Osteoblast (primary cell): ENCODE measurements at regions not wholly inside any gene's neighbourhood (a gene's known extent, or its start where the extent isn't known, plus 50 kb on each side); places are given as distances from the start of the nearest gene placed in this dataset.

Source experiments
- DNase-seq: peaks from one replicate; pipeline ENCODE4 v3.0.0; 2011; ENCODE audit warnings: low spot score, mixed read lengths; ENCODE audit not compliant: insufficient read length; ENCODE audit errors: missing footprints
- H2AFZ ChIP-seq: 2 replicates; pipeline ENCODE4 v1.6.0; 2011; ENCODE audit warnings: mild to moderate bottlenecking, low read length
- H3K27ac ChIP-seq: 2 replicates; pipeline ENCODE4 v1.5.1; 2011; ENCODE audit warnings: mild to moderate bottlenecking, low read depth, low read length, moderate library complexity
- H3K27me3 ChIP-seq: 2 replicates; pipeline ENCODE4 v1.6.0; 2012; ENCODE audit warnings: mild to moderate bottlenecking, control low read depth, inconsistent platforms, low read length, moderate library complexity; ENCODE audit not compliant: insufficient read depth
- H3K36me3 ChIP-seq: 2 replicates; pipeline ENCODE4 v1.5.1; 2011; ENCODE audit warnings: mild to moderate bottlenecking, low read length, control low read depth, moderate library complexity; ENCODE audit not compliant: insufficient read depth
- H3K4me1 ChIP-seq: 2 replicates; pipeline ENCODE4 v1.5.1; 2011; ENCODE audit warnings: mild to moderate bottlenecking, low read length, control low read depth, moderate library complexity; ENCODE audit not compliant: insufficient read depth
- H3K4me2 ChIP-seq: 2 replicates; pipeline ENCODE4 v1.6.0; 2011; ENCODE audit warnings: mild to moderate bottlenecking, low read length; ENCODE audit not compliant: insufficient read depth
- H3K4me3 ChIP-seq: fragments of 200-600 bp; sonication (generic); 3 replicates; pipeline ENCODE4 v1.5.1; 2012; ENCODE audit warnings: mild to moderate bottlenecking, low read length, inconsistent platforms; ENCODE audit not compliant: insufficient read depth
- H3K79me2 ChIP-seq: 2 replicates; pipeline ENCODE4 v1.6.0; 2012; ENCODE audit warnings: mild to moderate bottlenecking, low read length, control low read depth, inconsistent platforms; ENCODE audit not compliant: insufficient read depth
- H3K9me3 ChIP-seq: 2 replicates; pipeline ENCODE4 v1.5.1; 2011; ENCODE audit warnings: low read depth, low read length, control low read depth
- H4K20me1 ChIP-seq: 2 replicates; pipeline ENCODE4 v1.6.0; 2012; ENCODE audit warnings: mild to moderate bottlenecking, low read length, control low read depth; ENCODE audit not compliant: insufficient read depth
- CTCF ChIP-seq: IDR thresholded peaks from 2 replicates; pipeline ENCODE4 v1.5.1; 2011; ENCODE audit warnings: mild to moderate bottlenecking, low read depth, low read length, moderate library complexity; ENCODE audit errors: extremely low read depth

GRCh38 chr11:90770007-90770406 lies 547.2 kb upstream of the CHORDC1 start:
- no peaks in the 10 kb centered on the region for H3K79me2 ChIP-seq
- H3K9me3 ChIP-seq, result no peaks in the 10 kb centered on the region
- TF ChIP-seq CTCF, result no peak
- no peaks in the 10 kb centered on the region for H3K27me3 ChIP-seq
- no peak for DNase-seq
- no peak overlapping the region for H3K27ac ChIP-seq
- H4K20me1 ChIP-seq, result no peaks in the 10 kb centered on the region
- H3K4me3 ChIP-seq, result no peak overlapping the region
- H3K4me1 ChIP-seq, result no peaks in the 10 kb centered on the region
- no peak overlapping the region for H3K4me2 ChIP-seq
- H3K36me3 ChIP-seq, result no peaks in the 10 kb centered on the region
- no peak overlapping the region for H2AFZ ChIP-seq

GRCh38 chr11:90766121-90766520 lies 543.3 kb upstream of the CHORDC1 start:
- TF ChIP-seq CTCF, result no peak
- no peaks in the 10 kb centered on the region for H3K4me1 ChIP-seq
- H3K27me3 ChIP-seq, result no peaks in the 10 kb centered on the region
- H4K20me1 ChIP-seq, result no peaks in the 10 kb centered on the region
- H2AFZ ChIP-seq, result no peak overlapping the region
- no peak overlapping the region for H3K27ac ChIP-seq
- no peak for DNase-seq
- no peaks in the 10 kb centered on the region for H3K79me2 ChIP-seq
- no peaks in the 10 kb centered on the region for H3K36me3 ChIP-seq
- no peaks in the 10 kb centered on the region for H3K9me3 ChIP-seq
- no peak overlapping the region for H3K4me2 ChIP-seq
- no peak overlapping the region for H3K4me3 ChIP-seq

GRCh38 chr11:90764691-90765090 lies 541.8 kb upstream of the CHORDC1 start:
- Histone ChIP-seq H3K79me2 (no peaks in the 10 kb centered on the region), H4K20me1 (no peaks in the 10 kb centered on the region), H3K9me3 (no peaks in the 10 kb centered on the region), H3K4me1 (no peaks in the 10 kb centered on the region), H3K27ac (no peak overlapping the region), H3K4me2 (no peak overlapping the region), H3K4me3 (no peak overlapping the region), H2AFZ (no peak overlapping the region), H3K36me3 (no peaks in the 10 kb centered on the region), H3K27me3 (no peaks in the 10 kb centered on the region)
- TF ChIP-seq CTCF, result no peak
- no peak for DNase-seq

GRCh38 chr11:90757849-90758494 lies 535.1 kb upstream of the CHORDC1 start:
- Histone ChIP-seq H3K4me1 (no peaks in the 10 kb centered on the region), H4K20me1 (no peaks in the 10 kb centered on the region), H2AFZ (no peak overlapping the region), H3K4me3 (no peak overlapping the region), H3K36me3 (no peaks in the 10 kb centered on the region), H3K9me3 (no peaks in the 10 kb centered on the region), H3K27me3 (no peaks in the 10 kb centered on the region), H3K27ac (no peak overlapping the region), H3K79me2 (no peaks in the 10 kb centered on the region), H3K4me2 (no peak overlapping the region)
- no peak for DNase-seq
- no peak for TF ChIP-seq CTCF
